ENCODE measurements at regions not wholly inside any gene's neighbourhood (a gene's known extent, or its start where the extent isn't known, plus 50 kb on each side); places are given as distances from the start of the nearest gene placed in this dataset.

DNA sequence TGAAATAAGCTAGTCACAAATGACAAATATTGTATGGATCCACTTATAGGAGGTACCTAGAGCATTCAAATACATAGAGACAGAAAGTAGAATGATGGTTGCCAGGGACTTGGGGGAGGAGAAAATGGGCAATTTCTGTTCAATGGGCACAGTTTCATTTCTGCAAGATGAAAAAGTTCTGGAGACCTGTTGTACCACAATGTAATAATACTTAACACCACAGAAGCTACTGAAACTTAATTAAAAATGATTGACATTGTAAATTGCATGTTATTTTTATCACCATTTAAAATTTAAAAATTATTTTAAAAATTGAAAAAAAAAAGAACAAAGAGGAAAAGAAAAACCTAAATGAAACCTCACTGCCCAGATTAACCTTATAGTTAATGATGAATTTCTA is 67.4 kb downstream of the NHLRC1 start:
- no peaks in the 10 kb centered on the region for H3K4me1 ChIP-seq (ENCODE audit: insufficient read depth, low read length, poor library complexity, severe bottlenecking)
- intact Hi-C loops (cut with micrococcal nuclease; ENCODE audit: unreplicated experiment) = no loop called here
- H3K4me3 ChIP-seq (ENCODE audit: low read depth, low read length, poor library complexity, severe bottlenecking) = no peak overlapping the region
- no peaks in the 10 kb centered on the region for H3K36me3 ChIP-seq (ENCODE audit: insufficient read depth, low read length)
- no peaks in the 10 kb centered on the region for H3K79me2 ChIP-seq (ENCODE audit: insufficient read depth, low read depth, low read length)
- POLR2A ChIA-PET = interaction anchor here (0.6 to 0.7 kb wide), 3 partner anchors 144 to 623 kb away, joined by 3 read pairs; no protein-coding TSS in a partner anchor
- H2AFZ ChIP-seq (ENCODE audit: low read length) = no peak overlapping the region
- CTCF ChIA-PET (ENCODE audit: unreplicated experiment) = no interaction called here
- no TSS peak for BruUV-seq (replicated peaks)
- TF ChIP-seq, protein P1, sequence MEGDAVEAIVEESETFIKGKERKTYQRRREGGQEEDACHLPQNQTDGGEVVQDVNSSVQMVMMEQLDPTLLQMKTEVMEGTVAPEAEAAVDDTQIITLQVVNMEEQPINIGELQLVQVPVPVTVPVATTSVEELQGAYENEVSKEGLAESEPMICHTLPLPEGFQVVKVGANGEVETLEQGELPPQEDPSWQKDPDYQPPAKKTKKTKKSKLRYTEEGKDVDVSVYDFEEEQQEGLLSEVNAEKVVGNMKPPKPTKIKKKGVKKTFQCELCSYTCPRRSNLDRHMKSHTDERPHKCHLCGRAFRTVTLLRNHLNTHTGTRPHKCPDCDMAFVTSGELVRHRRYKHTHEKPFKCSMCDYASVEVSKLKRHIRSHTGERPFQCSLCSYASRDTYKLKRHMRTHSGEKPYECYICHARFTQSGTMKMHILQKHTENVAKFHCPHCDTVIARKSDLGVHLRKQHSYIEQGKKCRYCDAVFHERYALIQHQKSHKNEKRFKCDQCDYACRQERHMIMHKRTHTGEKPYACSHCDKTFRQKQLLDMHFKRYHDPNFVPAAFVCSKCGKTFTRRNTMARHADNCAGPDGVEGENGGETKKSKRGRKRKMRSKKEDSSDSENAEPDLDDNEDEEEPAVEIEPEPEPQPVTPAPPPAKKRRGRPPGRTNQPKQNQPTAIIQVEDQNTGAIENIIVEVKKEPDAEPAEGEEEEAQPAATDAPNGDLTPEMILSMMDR (conservative IDR thresholded peaks at IDR 0.05; ENCODE audit: low read length) = no peak
- no peak for TF ChIP-seq EZH2phosphoT487 (IDR thresholded peaks at IDR 0.05; ENCODE audit: borderline replicate concordance, low read depth, low read length)
- no peaks in the 10 kb centered on the region for H3K9me3 ChIP-seq (ENCODE audit: low read length)
- no peak overlapping the region for H3K4me2 ChIP-seq (ENCODE audit: low read length)
- H4K20me1 ChIP-seq (ENCODE audit: insufficient read depth, low read length) = no peaks in the 10 kb centered on the region
- no peak overlapping the region for H3K27ac ChIP-seq (ENCODE audit: low read depth, low read length, poor library complexity, severe bottlenecking)
- no peak for DNase-seq (ENCODE audit: low spot score)
- H3K9me2 ChIP-seq (ENCODE audit: insufficient read depth, low read length) = no peaks in the 10 kb centered on the region

DNA sequence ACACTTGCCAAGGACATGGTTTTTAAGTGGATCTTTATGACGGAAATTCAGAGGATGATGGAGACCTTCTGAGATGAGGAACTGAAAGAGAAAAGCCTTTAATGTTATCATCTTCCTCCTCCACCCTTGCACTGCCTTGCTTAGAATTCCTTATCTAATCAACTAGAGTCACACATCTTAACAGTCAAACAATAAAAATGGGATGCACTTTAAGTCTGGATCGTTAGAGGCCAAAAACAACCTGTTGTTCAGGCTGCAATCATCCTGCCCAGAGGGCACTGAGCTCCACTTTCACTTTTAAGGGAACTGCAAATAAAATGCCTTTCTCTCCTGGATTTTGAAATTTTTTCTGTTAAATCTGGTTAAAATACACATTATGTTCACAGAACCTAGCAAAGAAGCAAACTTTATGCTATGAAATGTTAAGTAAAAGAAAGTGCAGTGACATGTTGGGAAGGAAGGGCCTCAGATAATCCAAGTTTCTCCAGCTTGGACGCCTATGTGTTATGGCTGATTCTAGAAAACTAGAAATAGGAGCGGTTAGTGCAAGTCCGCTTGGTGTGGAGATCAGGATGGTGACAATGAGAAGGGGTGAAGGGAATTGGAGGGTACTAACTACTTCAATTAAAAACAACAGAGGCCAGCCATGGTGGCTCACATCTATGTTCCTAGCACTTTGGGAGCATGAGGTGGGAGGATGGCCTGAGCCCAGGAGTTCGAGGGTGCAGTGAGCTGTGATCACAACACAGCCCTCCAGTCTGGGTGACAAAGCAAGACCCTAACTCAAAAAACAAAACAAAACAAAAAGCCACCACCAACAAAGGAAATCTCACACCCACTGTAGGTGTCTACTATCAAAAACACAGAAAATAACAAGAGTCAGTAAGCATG is 66.4 kb upstream of the KIF13A start:
- Histone ChIP-seq H3K4me3 (ENCODE audit: low read depth, low read length, poor library complexity, severe bottlenecking) (no peak overlapping the region), H4K20me1 (ENCODE audit: insufficient read depth, low read length) (no peaks in the 10 kb centered on the region), H3K27ac (ENCODE audit: low read depth, low read length, poor library complexity, severe bottlenecking) (no peak overlapping the region), H3K9me3 (ENCODE audit: low read length) (no peaks in the 10 kb centered on the region), H2AFZ (ENCODE audit: low read length) (no peak overlapping the region), H3K4me1 (ENCODE audit: insufficient read depth, low read length, poor library complexity, severe bottlenecking) (no peaks in the 10 kb centered on the region), H3K9me2 (ENCODE audit: insufficient read depth, low read length) (no peaks in the 10 kb centered on the region), H3K4me2 (ENCODE audit: low read length) (no peak overlapping the region), H3K79me2 (ENCODE audit: insufficient read depth, low read depth, low read length) (no peaks in the 10 kb centered on the region), H3K36me3 (ENCODE audit: insufficient read depth, low read length) (no peaks in the 10 kb centered on the region)
- BruUV-seq (replicated peaks) = no TSS peak
- TF ChIP-seq, protein P1 (conservative IDR thresholded peaks at IDR 0.05; ENCODE audit: low read length) = no peak
- TF ChIP-seq EZH2phosphoT487 (IDR thresholded peaks at IDR 0.05; ENCODE audit: borderline replicate concordance, low read depth, low read length) = no peak
- intact Hi-C loops (cut with micrococcal nuclease; ENCODE audit: unreplicated experiment) = no loop called here
- ChIA-PET CTCF (ENCODE audit: unreplicated experiment) (no interaction called here), POLR2A (no interaction called here)
- DNase-seq (ENCODE audit: low spot score) = no peak

DNA sequence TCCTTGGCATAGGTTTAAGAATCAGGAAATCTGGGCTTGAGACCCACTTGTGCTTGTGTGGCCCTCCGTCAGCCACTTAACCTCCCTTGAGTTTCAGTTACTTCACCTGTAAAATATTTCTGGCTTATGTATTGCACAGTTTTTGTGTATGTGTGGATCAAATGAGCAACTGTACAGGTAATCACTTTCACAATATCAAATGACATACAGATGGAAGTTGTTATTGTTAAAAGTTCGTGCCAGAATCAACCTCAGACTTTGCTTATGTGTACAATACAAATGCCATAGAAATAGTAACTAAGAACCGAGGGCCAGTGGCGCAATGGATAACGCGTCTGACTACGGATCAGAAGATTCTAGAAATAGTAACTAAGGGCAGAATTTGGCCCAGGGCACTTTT is 65.6 kb upstream of the KIF13A start:
- Histone ChIP-seq H3K27ac (ENCODE audit: low read depth, low read length, poor library complexity, severe bottlenecking) (no peak overlapping the region), H3K79me2 (ENCODE audit: insufficient read depth, low read depth, low read length) (no peaks in the 10 kb centered on the region), H2AFZ (ENCODE audit: low read length) (no peak overlapping the region), H3K9me3 (ENCODE audit: low read length) (no peaks in the 10 kb centered on the region), H3K4me3 (ENCODE audit: low read depth, low read length, poor library complexity, severe bottlenecking) (no peak overlapping the region), H3K36me3 (ENCODE audit: insufficient read depth, low read length) (no peaks in the 10 kb centered on the region), H3K4me1 (ENCODE audit: insufficient read depth, low read length, poor library complexity, severe bottlenecking) (no peaks in the 10 kb centered on the region), H3K9me2 (ENCODE audit: insufficient read depth, low read length) (no peaks in the 10 kb centered on the region), H3K4me2 (ENCODE audit: low read length) (no peak overlapping the region), H4K20me1 (ENCODE audit: insufficient read depth, low read length) (no peaks in the 10 kb centered on the region)
- intact Hi-C loops (cut with micrococcal nuclease; ENCODE audit: unreplicated experiment) = no loop called here
- TF ChIP-seq, protein P1 (conservative IDR thresholded peaks at IDR 0.05; ENCODE audit: low read length) = no peak
- no peak for TF ChIP-seq EZH2phosphoT487 (IDR thresholded peaks at IDR 0.05; ENCODE audit: borderline replicate concordance, low read depth, low read length)
- POLR2A ChIA-PET = no interaction called here
- no peak for DNase-seq (ENCODE audit: low spot score)
- BruUV-seq (replicated peaks) = no TSS peak
- CTCF ChIA-PET (ENCODE audit: unreplicated experiment) = no interaction called here

Data from OCI-LY7 (cell line).